ENCODE measurements at regions not wholly inside any gene's neighbourhood (a gene's known extent, or its start where the extent isn't known, plus 50 kb on each side); places are given as distances from the start of the nearest gene placed in this dataset.

GRCh38 chr4:128686810-128687209 is 122.7 kb upstream of the JADE1 start:
- no peaks in the 10 kb centered on the region for H3K9me3 ChIP-seq (ENCODE audit: control insufficient read depth, insufficient read depth, low read depth, low read length)
- POLR2A ChIA-PET, result no interaction called here

GRCh38 chr4:128686032-128686465 is 123.5 kb upstream of the JADE1 start:
- no peaks in the 10 kb centered on the region for H3K27me3 ChIP-seq (ENCODE audit: control insufficient read depth, insufficient read depth, low read length)
- no peak overlapping the region for H3K27ac ChIP-seq (ENCODE audit: low read length)
- no peaks in the 10 kb centered on the region for H3K4me1 ChIP-seq (ENCODE audit: control insufficient read depth, insufficient read depth, low read length)
- no peak for TF ChIP-seq REST (IDR thresholded peaks at IDR 0.05; ENCODE audit: insufficient read depth in 1 of 2, low read depth in 2 of 2, low read length in 1 of 2)
- TF ChIP-seq CTCF (IDR thresholded peaks at IDR 0.05), result no peak
- in situ Hi-C loops (cut with HindIII; ENCODE audit: low pct_unique_long_range_greater_than_20kb, low sequenced_read_pairs), result no loop called here
- H3K4me3 ChIP-seq (ENCODE audit: low read depth in 2 of 2, low read length in 2 of 2), result no peak overlapping the region
- no peak for ATAC-seq
- no peak for DNase-seq (ENCODE audit: low read depth, low spot score)
- BruUV-seq (replicated peaks), result no TSS peak
- ChIA-PET POLR2A (no interaction called here), CTCF (no interaction called here)
- intact Hi-C loops (cut with micrococcal nuclease; ENCODE audit: unreplicated experiment), result no loop called here
- H3K36me3 ChIP-seq (ENCODE audit: control insufficient read depth, insufficient read depth, low read length), result no peaks in the 10 kb centered on the region
- no peaks in the 10 kb centered on the region for H3K9me3 ChIP-seq (ENCODE audit: control insufficient read depth, insufficient read depth, low read depth, low read length)

More at GRCh38 chr4:128686810-128687209, 122.7 kb upstream of the JADE1 start:
- H3K4me1 ChIP-seq (ENCODE audit: control insufficient read depth, insufficient read depth, low read length), result no peaks in the 10 kb centered on the region
- in situ Hi-C loops (cut with HindIII; ENCODE audit: low pct_unique_long_range_greater_than_20kb, low sequenced_read_pairs), result no loop called here
- no peak for TF ChIP-seq CTCF (IDR thresholded peaks at IDR 0.05)
- TF ChIP-seq POLR2AphosphoS5 (IDR thresholded peaks at IDR 0.05; ENCODE audit: low read depth, low read length), result no peak
- TF ChIP-seq TCF7L2 (IDR thresholded peaks at IDR 0.05; ENCODE audit: low read depth, low read length), result no peak
- no peak for TF ChIP-seq REST (IDR thresholded peaks at IDR 0.05; ENCODE audit: insufficient read depth in 1 of 2, low read depth in 2 of 2, low read length in 1 of 2)
- TF ChIP-seq SIN3A (IDR thresholded peaks at IDR 0.05; ENCODE audit: borderline replicate concordance, insufficient read depth, low read depth, low read length), result no peak
- ATAC-seq, result no peak
- H3K4me3 ChIP-seq (ENCODE audit: low read depth in 2 of 2, low read length in 2 of 2), result no peak overlapping the region
- H3K36me3 ChIP-seq (ENCODE audit: control insufficient read depth, insufficient read depth, low read length), result no peaks in the 10 kb centered on the region
- no peak overlapping the region for H3K27ac ChIP-seq (ENCODE audit: low read length)
- no peak for DNase-seq (ENCODE audit: low read depth, low spot score)
- CTCF ChIA-PET, result no interaction called here
- H3K27me3 ChIP-seq (ENCODE audit: control insufficient read depth, insufficient read depth, low read length), result no peaks in the 10 kb centered on the region
- intact Hi-C loops (cut with micrococcal nuclease; ENCODE audit: unreplicated experiment), result no loop called here
- no TSS peak for BruUV-seq (replicated peaks)
